ENCODE measurements at regions not wholly inside any gene's neighbourhood (a gene's known extent, or its start where the extent isn't known, plus 50 kb on each side); places are given as distances from the start of the nearest gene placed in this dataset.
A peak's percentile ranks its signal among the peaks of the same experiment; 100 is the strongest.

DNA sequence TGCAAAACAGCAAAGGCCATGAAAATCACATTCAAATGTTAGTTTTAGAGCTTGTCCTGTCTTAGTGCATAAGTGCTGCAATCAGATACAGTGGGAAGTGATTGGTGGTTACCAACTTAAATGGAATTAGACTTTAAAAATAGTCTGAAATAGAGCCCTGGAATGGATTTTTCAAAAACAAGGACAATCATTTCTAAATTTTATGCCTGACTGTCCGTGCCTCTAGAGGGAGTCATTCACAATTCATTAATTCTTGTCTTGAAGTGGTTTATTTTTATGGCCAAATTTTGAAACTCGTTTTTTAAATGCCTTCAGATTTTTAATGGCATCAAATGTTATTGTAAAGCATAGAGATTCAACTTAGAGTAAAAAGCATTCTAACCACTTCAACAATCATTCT, 561.8 kb upstream of the DAB2 start:
- H3K36me3 ChIP-seq (ENCODE audit: control insufficient read depth in 2 of 2, extremely low read depth in 1 of 2, insufficient read depth in 2 of 2, low read length in 2 of 2), result no peaks in the 10 kb centered on the region
- dilution Hi-C loops (cut with MboI; ENCODE audit: extremely low pct_ligation_motif_present, low sequenced_read_pairs), result no loop called here
- H3K4me3 ChIP-seq (ENCODE audit: control insufficient read depth in 2 of 3, extremely low read depth in 1 of 3, insufficient read depth in 2 of 3, low read depth in 1 of 3, low read length in 3 of 3), result no peak overlapping the region
- no peak overlapping the region for H2AFZ ChIP-seq (ENCODE audit: control insufficient read depth, low read length)
- H3K27ac ChIP-seq (ENCODE audit: control insufficient read depth, insufficient read depth, low read length), result no peak overlapping the region
- H3K4me1 ChIP-seq (ENCODE audit: control insufficient read depth, extremely low read depth, insufficient read depth, low read length), result no peaks in the 10 kb centered on the region
- H3K9me3 ChIP-seq (ENCODE audit: control insufficient read depth, low read depth, low read length), result no peaks in the 10 kb centered on the region
- TF ChIP-seq, protein P1, sequence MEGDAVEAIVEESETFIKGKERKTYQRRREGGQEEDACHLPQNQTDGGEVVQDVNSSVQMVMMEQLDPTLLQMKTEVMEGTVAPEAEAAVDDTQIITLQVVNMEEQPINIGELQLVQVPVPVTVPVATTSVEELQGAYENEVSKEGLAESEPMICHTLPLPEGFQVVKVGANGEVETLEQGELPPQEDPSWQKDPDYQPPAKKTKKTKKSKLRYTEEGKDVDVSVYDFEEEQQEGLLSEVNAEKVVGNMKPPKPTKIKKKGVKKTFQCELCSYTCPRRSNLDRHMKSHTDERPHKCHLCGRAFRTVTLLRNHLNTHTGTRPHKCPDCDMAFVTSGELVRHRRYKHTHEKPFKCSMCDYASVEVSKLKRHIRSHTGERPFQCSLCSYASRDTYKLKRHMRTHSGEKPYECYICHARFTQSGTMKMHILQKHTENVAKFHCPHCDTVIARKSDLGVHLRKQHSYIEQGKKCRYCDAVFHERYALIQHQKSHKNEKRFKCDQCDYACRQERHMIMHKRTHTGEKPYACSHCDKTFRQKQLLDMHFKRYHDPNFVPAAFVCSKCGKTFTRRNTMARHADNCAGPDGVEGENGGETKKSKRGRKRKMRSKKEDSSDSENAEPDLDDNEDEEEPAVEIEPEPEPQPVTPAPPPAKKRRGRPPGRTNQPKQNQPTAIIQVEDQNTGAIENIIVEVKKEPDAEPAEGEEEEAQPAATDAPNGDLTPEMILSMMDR (optimal IDR thresholded peaks at IDR 0.05 in 1 of 3, IDR thresholded peaks at IDR 0.05 in 1 of 3, conservative IDR thresholded peaks at IDR 0.05 in 1 of 3; ENCODE audit: extremely low read depth in 1 of 3, insufficient read depth in 2 of 3, low read length in 3 of 3), result peak in 1 of 3 experiments; percentile 12
- TF ChIP-seq EZH2 (IDR thresholded peaks at IDR 0.05; ENCODE audit: low read length), result no peak
- no peaks in the 10 kb centered on the region for H3K79me2 ChIP-seq (ENCODE audit: control insufficient read depth, insufficient read depth, low read length)
- no peak overlapping the region for H3K9ac ChIP-seq (ENCODE audit: control insufficient read depth, extremely low read depth, insufficient read depth, low read length)
- FAIRE-seq (no peak), DNase-seq (ENCODE audit: low read depth, low spot score) (no peak)
- H3K4me2 ChIP-seq (ENCODE audit: control insufficient read depth, extremely low read depth, insufficient read depth, low read depth, low read length), result no peak overlapping the region
- no peaks in the 10 kb centered on the region for H3K27me3 ChIP-seq (ENCODE audit: control insufficient read depth, extremely low read depth, insufficient read depth, low read length)
- H4K20me1 ChIP-seq (ENCODE audit: control insufficient read depth, extremely low read depth, insufficient read depth, low read length), result no peaks in the 10 kb centered on the region
- no peaks in the 10 kb centered on the region for H3K9me1 ChIP-seq (ENCODE audit: control insufficient read depth, extremely low read depth, insufficient read depth, low read length)

DNA sequence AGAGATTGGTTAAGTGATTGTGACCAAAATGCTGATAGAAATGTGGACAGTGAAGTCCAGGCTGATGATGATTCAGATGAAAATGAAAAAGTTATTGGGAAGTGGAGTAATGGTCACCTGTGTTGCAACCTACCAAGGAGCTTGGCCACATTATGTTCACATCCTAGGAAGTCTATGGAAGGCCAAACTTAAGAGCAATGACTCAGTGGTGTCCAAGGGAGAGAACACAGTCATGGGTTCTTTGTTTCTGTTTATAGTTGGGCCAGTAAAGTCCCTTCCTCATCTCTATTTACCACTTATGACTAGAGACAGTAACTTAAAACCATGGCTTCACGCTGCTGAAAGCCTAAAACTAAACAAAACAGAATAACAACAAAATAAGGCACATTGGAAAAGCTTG, 555.3 kb upstream of the DAB2 start:
- TF ChIP-seq, protein P1 (optimal IDR thresholded peaks at IDR 0.05 in 1 of 3, IDR thresholded peaks at IDR 0.05 in 1 of 3, conservative IDR thresholded peaks at IDR 0.05 in 1 of 3; ENCODE audit: extremely low read depth in 1 of 3, insufficient read depth in 2 of 3, low read length in 3 of 3), result no peak
- no peak for TF ChIP-seq EZH2 (IDR thresholded peaks at IDR 0.05; ENCODE audit: low read length)
- Histone ChIP-seq H3K36me3 (ENCODE audit: control insufficient read depth in 2 of 2, extremely low read depth in 1 of 2, insufficient read depth in 2 of 2, low read length in 2 of 2) (no peaks in the 10 kb centered on the region), H3K4me3 (ENCODE audit: control insufficient read depth in 2 of 3, extremely low read depth in 1 of 3, insufficient read depth in 2 of 3, low read depth in 1 of 3, low read length in 3 of 3) (no peak overlapping the region), H3K4me1 (ENCODE audit: control insufficient read depth, extremely low read depth, insufficient read depth, low read length) (no peaks in the 10 kb centered on the region), H2AFZ (ENCODE audit: control insufficient read depth, low read length) (no peak overlapping the region), H3K79me2 (ENCODE audit: control insufficient read depth, insufficient read depth, low read length) (no peaks in the 10 kb centered on the region), H3K9ac (ENCODE audit: control insufficient read depth, extremely low read depth, insufficient read depth, low read length) (no peak overlapping the region), H3K27me3 (ENCODE audit: control insufficient read depth, extremely low read depth, insufficient read depth, low read length) (no peaks in the 10 kb centered on the region), H3K9me1 (ENCODE audit: control insufficient read depth, extremely low read depth, insufficient read depth, low read length) (no peaks in the 10 kb centered on the region), H3K27ac (ENCODE audit: control insufficient read depth, insufficient read depth, low read length) (no peak overlapping the region), H3K4me2 (ENCODE audit: control insufficient read depth, extremely low read depth, insufficient read depth, low read depth, low read length) (no peak overlapping the region), H4K20me1 (ENCODE audit: control insufficient read depth, extremely low read depth, insufficient read depth, low read length) (no peaks in the 10 kb centered on the region), H3K9me3 (ENCODE audit: control insufficient read depth, low read depth, low read length) (no peaks in the 10 kb centered on the region)
- dilution Hi-C loops (cut with MboI; ENCODE audit: extremely low pct_ligation_motif_present, low sequenced_read_pairs), result no loop called here
- no peak for FAIRE-seq
- no peak for DNase-seq (ENCODE audit: low read depth, low spot score)
